ENCODE measurements at regions not wholly inside any gene's neighbourhood (a gene's known extent, or its start where the extent isn't known, plus 50 kb on each side); places are given as distances from the start of the nearest gene placed in this dataset.

- peaks cover under 1% of the 10 kb centered on the region for H3K36me3 Mint-ChIP-seq (ENCODE audit: low read depth, unreplicated experiment)
- no peak for DNase-seq (ENCODE audit: low spot score)
- no peak for TF ChIP-seq CTCF (IDR thresholded peaks at IDR 0.05; ENCODE audit: unreplicated experiment)
- H3K27me3 Mint-ChIP-seq (ENCODE audit: unreplicated experiment): peaks cover under 1% of the 10 kb centered on the region
- H3K27ac Mint-ChIP-seq (ENCODE audit: unreplicated experiment): no peak overlapping the region
- H3K9me3 Mint-ChIP-seq (ENCODE audit: unreplicated experiment): no peaks in the 10 kb centered on the region
- H3K4me1 Mint-ChIP-seq (ENCODE audit: unreplicated experiment): no peaks in the 10 kb centered on the region
- H3K4me3 Mint-ChIP-seq (ENCODE audit: unreplicated experiment): no peak overlapping the region
These were observed 815.5 kb downstream of the FAT4 start for GRCh38 chr4:126130215-126130614.

- H3K4me3 Mint-ChIP-seq (ENCODE audit: unreplicated experiment): no peak overlapping the region
- no peaks in the 10 kb centered on the region for H3K4me1 Mint-ChIP-seq (ENCODE audit: unreplicated experiment)
- H3K27ac Mint-ChIP-seq (ENCODE audit: unreplicated experiment): no peak overlapping the region
- H3K36me3 Mint-ChIP-seq (ENCODE audit: low read depth, unreplicated experiment): peaks cover 4% of the 10 kb centered on the region
- DNase-seq (ENCODE audit: low spot score): no peak
- no peak for TF ChIP-seq CTCF (IDR thresholded peaks at IDR 0.05; ENCODE audit: unreplicated experiment)
- H3K27me3 Mint-ChIP-seq (ENCODE audit: unreplicated experiment): peaks cover 2% of the 10 kb centered on the region
- H3K9me3 Mint-ChIP-seq (ENCODE audit: unreplicated experiment): no peaks in the 10 kb centered on the region
These were observed 822.4 kb downstream of the FAT4 start for GRCh38 chr4:126136922-126137781.

GRCh38 chr4:126137782-126138170, 823.0 kb downstream of the FAT4 start:
- TF ChIP-seq CTCF (IDR thresholded peaks at IDR 0.05; ENCODE audit: unreplicated experiment): no peak
- no peaks in the 10 kb centered on the region for H3K9me3 Mint-ChIP-seq (ENCODE audit: unreplicated experiment)
- no peak for DNase-seq (ENCODE audit: low spot score)
- peaks cover 4% of the 10 kb centered on the region for H3K36me3 Mint-ChIP-seq (ENCODE audit: low read depth, unreplicated experiment)
- no peak overlapping the region for H3K4me3 Mint-ChIP-seq (ENCODE audit: unreplicated experiment)
- no peaks in the 10 kb centered on the region for H3K4me1 Mint-ChIP-seq (ENCODE audit: unreplicated experiment)
- H3K27ac Mint-ChIP-seq (ENCODE audit: unreplicated experiment): no peak overlapping the region
- peaks cover 2% of the 10 kb centered on the region for H3K27me3 Mint-ChIP-seq (ENCODE audit: unreplicated experiment)

GRCh38 chr4:126144543-126145237, 829.9 kb downstream of the FAT4 start:
- no peak overlapping the region for H3K27ac Mint-ChIP-seq (ENCODE audit: unreplicated experiment)
- no peaks in the 10 kb centered on the region for H3K4me1 Mint-ChIP-seq (ENCODE audit: unreplicated experiment)
- no peak overlapping the region for H3K4me3 Mint-ChIP-seq (ENCODE audit: unreplicated experiment)
- H3K27me3 Mint-ChIP-seq (ENCODE audit: unreplicated experiment): no peaks in the 10 kb centered on the region
- no peaks in the 10 kb centered on the region for H3K9me3 Mint-ChIP-seq (ENCODE audit: unreplicated experiment)
- peaks cover 6% of the 10 kb centered on the region for H3K36me3 Mint-ChIP-seq (ENCODE audit: low read depth, unreplicated experiment)
- DNase-seq (ENCODE audit: low spot score): no peak
- TF ChIP-seq CTCF (IDR thresholded peaks at IDR 0.05; ENCODE audit: unreplicated experiment): no peak

- no peak overlapping the region for H3K27ac Mint-ChIP-seq (ENCODE audit: unreplicated experiment)
- no peaks in the 10 kb centered on the region for H3K9me3 Mint-ChIP-seq (ENCODE audit: unreplicated experiment)
- no peaks in the 10 kb centered on the region for H3K36me3 Mint-ChIP-seq (ENCODE audit: low read depth, unreplicated experiment)
- TF ChIP-seq CTCF (IDR thresholded peaks at IDR 0.05; ENCODE audit: unreplicated experiment): no peak
- H3K4me1 Mint-ChIP-seq (ENCODE audit: unreplicated experiment): no peaks in the 10 kb centered on the region
- H3K27me3 Mint-ChIP-seq (ENCODE audit: unreplicated experiment): no peaks in the 10 kb centered on the region
- no peak overlapping the region for H3K4me3 Mint-ChIP-seq (ENCODE audit: unreplicated experiment)
- DNase-seq (ENCODE audit: low spot score): no peak
These were observed 853.7 kb downstream of the FAT4 start for GRCh38 chr4:126168484-126168883.
